ENCODE measurements at regions not wholly inside any gene's neighbourhood (a gene's known extent, or its start where the extent isn't known, plus 50 kb on each side); places are given as distances from the start of the nearest gene placed in this dataset.

DNA sequence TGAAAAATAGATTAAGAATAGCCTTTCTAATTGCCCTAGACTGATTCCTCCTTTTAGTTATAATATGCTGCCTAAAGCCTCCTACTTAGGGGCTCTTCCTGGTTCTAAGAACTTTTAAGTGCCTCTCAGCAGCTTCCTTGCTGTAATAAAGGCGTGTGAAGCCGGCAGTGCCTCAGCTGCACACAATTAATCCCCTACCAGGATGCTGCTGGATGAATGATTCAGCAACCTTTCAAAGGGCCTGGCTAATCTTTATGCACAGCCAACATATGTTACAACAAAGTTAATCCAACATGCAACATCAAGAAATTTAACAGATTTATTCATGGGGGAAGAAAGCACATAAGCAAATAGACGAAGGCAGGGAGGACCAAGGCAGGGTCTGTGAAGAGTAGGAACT lies 145.2 kb downstream of the PMP22 start:
- DNase-seq: no peak
- Mint-ChIP-seq H3K9me3 (ENCODE audit: unreplicated experiment) (peaks cover 4% of the 10 kb centered on the region), H3K27ac (ENCODE audit: unreplicated experiment) (no peak overlapping the region), H3K27me3 (ENCODE audit: unreplicated experiment) (no peaks in the 10 kb centered on the region), H3K36me3 (ENCODE audit: unreplicated experiment) (peaks cover 19% of the 10 kb centered on the region), H3K4me3 (ENCODE audit: unreplicated experiment) (no peak overlapping the region), H3K4me1 (ENCODE audit: low read depth, unreplicated experiment) (peaks cover 4% of the 10 kb centered on the region)
- TF ChIP-seq, protein P1, sequence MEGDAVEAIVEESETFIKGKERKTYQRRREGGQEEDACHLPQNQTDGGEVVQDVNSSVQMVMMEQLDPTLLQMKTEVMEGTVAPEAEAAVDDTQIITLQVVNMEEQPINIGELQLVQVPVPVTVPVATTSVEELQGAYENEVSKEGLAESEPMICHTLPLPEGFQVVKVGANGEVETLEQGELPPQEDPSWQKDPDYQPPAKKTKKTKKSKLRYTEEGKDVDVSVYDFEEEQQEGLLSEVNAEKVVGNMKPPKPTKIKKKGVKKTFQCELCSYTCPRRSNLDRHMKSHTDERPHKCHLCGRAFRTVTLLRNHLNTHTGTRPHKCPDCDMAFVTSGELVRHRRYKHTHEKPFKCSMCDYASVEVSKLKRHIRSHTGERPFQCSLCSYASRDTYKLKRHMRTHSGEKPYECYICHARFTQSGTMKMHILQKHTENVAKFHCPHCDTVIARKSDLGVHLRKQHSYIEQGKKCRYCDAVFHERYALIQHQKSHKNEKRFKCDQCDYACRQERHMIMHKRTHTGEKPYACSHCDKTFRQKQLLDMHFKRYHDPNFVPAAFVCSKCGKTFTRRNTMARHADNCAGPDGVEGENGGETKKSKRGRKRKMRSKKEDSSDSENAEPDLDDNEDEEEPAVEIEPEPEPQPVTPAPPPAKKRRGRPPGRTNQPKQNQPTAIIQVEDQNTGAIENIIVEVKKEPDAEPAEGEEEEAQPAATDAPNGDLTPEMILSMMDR (IDR thresholded peaks at IDR 0.05; ENCODE audit: partially characterized antibody, unreplicated experiment): no peak

DNA sequence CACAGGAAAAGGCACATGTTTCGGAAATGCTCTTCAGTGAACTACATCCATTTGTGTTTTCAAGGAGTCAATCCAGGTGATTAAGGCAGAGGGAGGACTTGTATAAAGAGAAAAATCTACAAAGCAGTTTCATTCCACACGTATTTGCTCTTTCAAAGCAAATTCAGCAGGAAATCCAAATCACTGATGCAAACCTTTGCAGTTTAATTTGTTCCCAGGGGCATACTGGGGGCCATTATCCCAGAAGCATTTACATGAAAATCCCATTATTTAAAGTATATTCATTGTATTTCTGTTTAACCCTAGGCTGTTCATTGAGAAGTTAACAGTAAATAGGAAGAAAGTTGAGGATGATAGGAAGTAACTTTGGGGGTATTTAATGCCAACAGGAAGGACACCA lies 147.9 kb downstream of the PMP22 start:
- H3K36me3 Mint-ChIP-seq (ENCODE audit: unreplicated experiment): peaks cover 13% of the 10 kb centered on the region
- peak overlapping the region; percentile 19 for H3K27ac Mint-ChIP-seq (ENCODE audit: unreplicated experiment)
- no peak for DNase-seq
- no peaks in the 10 kb centered on the region for H3K27me3 Mint-ChIP-seq (ENCODE audit: unreplicated experiment)
- H3K4me1 Mint-ChIP-seq (ENCODE audit: low read depth, unreplicated experiment): peaks cover 7% of the 10 kb centered on the region
- TF ChIP-seq, protein P1 (IDR thresholded peaks at IDR 0.05; ENCODE audit: partially characterized antibody, unreplicated experiment): no peak
- H3K4me3 Mint-ChIP-seq (ENCODE audit: unreplicated experiment): no peak overlapping the region
- peaks cover 6% of the 10 kb centered on the region for H3K9me3 Mint-ChIP-seq (ENCODE audit: unreplicated experiment)

GRCh38 chr17:15112846-15113617 lies 152.1 kb downstream of the PMP22 start:
- Mint-ChIP-seq H3K27ac (ENCODE audit: unreplicated experiment) (no peak overlapping the region), H3K9me3 (ENCODE audit: unreplicated experiment) (peaks cover 6% of the 10 kb centered on the region), H3K27me3 (ENCODE audit: unreplicated experiment) (no peaks in the 10 kb centered on the region), H3K4me1 (ENCODE audit: low read depth, unreplicated experiment) (peaks cover 7% of the 10 kb centered on the region), H3K4me3 (ENCODE audit: unreplicated experiment) (no peak overlapping the region), H3K36me3 (ENCODE audit: unreplicated experiment) (peaks cover 13% of the 10 kb centered on the region)
- TF ChIP-seq, protein P1 (IDR thresholded peaks at IDR 0.05; ENCODE audit: partially characterized antibody, unreplicated experiment): no peak
- no peak for DNase-seq

DNA sequence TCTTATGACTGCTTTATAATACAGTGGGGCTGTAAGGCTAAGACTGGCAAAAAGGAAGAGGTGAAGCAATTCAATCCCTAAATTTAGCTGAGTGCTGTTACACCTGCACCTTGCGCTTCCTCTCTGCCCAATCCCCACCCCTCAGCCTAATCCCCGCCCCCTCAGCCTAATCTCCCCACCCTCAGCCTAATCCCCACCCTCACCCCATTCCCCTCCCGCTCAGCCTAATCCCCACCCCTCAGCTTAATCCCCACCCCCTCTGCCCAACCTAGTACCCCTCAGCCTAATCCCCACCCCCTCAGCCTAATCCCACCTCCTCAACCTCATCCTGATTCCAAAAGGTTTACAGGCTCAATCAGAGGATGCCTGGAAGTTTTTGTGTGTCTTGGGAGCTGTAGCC lies 155.5 kb downstream of the PMP22 start:
- no peaks in the 10 kb centered on the region for H3K36me3 Mint-ChIP-seq (ENCODE audit: unreplicated experiment)
- H3K27ac Mint-ChIP-seq (ENCODE audit: unreplicated experiment): no peak overlapping the region
- peaks cover 2% of the 10 kb centered on the region for H3K9me3 Mint-ChIP-seq (ENCODE audit: unreplicated experiment)
- H3K4me1 Mint-ChIP-seq (ENCODE audit: low read depth, unreplicated experiment): peaks cover 4% of the 10 kb centered on the region
- no peak overlapping the region for H3K4me3 Mint-ChIP-seq (ENCODE audit: unreplicated experiment)
- no peak for DNase-seq
- TF ChIP-seq, protein P1 (IDR thresholded peaks at IDR 0.05; ENCODE audit: partially characterized antibody, unreplicated experiment): no peak
- no peaks in the 10 kb centered on the region for H3K27me3 Mint-ChIP-seq (ENCODE audit: unreplicated experiment)

GRCh38 chr17:15108992-15109391 lies 156.1 kb downstream of the PMP22 start:
- Mint-ChIP-seq H3K27ac (ENCODE audit: unreplicated experiment) (no peak overlapping the region), H3K36me3 (ENCODE audit: unreplicated experiment) (no peaks in the 10 kb centered on the region), H3K4me1 (ENCODE audit: low read depth, unreplicated experiment) (peaks cover 4% of the 10 kb centered on the region), H3K27me3 (ENCODE audit: unreplicated experiment) (no peaks in the 10 kb centered on the region), H3K4me3 (ENCODE audit: unreplicated experiment) (no peak overlapping the region), H3K9me3 (ENCODE audit: unreplicated experiment) (peaks cover 2% of the 10 kb centered on the region)
- TF ChIP-seq, protein P1 (IDR thresholded peaks at IDR 0.05; ENCODE audit: partially characterized antibody, unreplicated experiment): no peak
- DNase-seq: no peak

Measured in glutamatergic neuron (in vitro differentiated cells).